GM19467 (cell line): ENCODE measurements at regions not wholly inside any gene's neighbourhood (a gene's known extent, or its start where the extent isn't known, plus 50 kb on each side); places are given as distances from the start of the nearest gene placed in this dataset.

Experiments
- ATAC-seq: cut with Tn5 transposase; IDR thresholded peaks from one replicate; pipeline ENCODE4 v1.9.1; 2021; ENCODE audit warnings: mild to moderate bottlenecking, moderate library complexity; ENCODE audit not compliant: unreplicated experiment

DNA sequence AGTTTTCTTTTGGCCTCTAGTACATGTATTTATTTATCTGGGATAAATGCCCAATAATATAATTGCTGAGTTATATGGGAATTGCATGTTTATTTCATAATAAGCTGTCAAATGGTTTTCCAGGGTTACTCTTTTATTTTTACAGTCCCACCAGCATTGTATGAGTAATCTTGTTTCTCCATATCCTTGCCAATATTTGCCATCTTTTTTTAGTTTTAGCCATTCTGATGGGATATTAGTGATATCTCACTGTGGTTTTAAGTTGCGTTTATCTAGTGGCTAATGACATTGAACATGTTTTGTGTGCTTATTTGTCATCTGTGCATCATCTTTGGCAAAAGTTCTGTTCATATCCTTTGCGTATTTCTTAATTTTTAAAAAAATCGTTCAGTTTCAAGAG, 372.8 kb upstream of the CCDC179 start:
- ATAC-seq, result no peak

GRCh38 chr11:23236826-23237555, 376.7 kb upstream of the CCDC179 start:
- ATAC-seq, result no peak

- no peak for ATAC-seq
Measured at GRCh38 chr11:23252426-23252825, 392.2 kb upstream of the CCDC179 start.

DNA sequence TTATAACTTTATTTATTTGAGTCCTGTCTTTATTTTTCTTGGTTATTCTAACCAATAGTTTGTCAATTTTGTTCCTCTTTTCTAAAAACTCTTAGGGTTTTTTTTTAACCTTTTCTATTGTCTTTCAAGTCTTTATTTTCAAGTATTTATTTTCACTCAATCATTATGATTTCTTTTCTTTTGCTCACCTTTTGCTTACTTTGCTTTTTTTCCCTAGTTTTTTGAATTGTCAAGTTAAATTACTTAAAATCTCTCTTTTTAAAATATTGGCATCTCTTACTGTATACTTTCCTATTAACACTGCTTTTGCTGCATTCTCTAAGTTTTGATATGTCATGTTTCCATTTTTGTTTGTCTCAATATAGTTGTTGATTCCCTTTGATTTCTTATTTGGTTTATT, 396.8 kb upstream of the CCDC179 start:
- no peak for ATAC-seq

DNA sequence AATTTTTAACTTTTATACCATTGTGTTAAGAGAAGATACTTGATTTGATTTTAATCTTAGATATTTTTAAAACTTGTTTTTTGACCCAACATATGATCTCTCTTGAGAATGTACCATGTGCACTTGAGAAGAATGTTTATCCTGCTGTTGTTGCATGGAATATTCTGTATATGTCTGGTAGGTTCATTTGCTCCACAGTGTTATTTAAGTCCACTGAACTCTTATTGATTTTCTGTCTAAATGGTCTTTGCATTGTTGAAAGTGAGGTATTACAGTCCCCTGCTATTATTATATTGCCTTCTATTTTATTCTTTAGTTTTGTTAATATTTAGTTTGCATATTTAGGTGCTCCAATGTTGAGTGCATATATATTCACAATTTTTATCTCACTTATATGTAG, 397.3 kb upstream of the CCDC179 start:
- no peak for ATAC-seq

DNA sequence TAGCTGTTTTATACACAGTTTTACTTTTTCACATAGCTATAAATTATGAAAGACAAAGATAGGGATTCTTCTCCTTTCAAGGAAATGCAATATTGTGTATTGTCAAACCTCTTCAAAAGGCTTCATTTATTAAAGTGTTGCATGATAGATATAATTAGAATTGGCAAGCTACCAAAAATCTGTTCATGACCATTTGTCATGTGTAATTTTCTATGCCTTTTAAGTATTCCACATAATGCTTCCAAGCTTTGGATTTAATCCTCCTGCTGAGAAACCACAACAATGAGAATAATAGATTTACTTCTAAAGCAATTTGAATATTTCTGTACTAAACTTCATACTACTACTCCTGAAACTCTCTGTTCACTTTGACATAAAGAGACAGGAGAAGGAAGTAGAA, 403.2 kb upstream of the CCDC179 start:
- no peak for ATAC-seq

DNA sequence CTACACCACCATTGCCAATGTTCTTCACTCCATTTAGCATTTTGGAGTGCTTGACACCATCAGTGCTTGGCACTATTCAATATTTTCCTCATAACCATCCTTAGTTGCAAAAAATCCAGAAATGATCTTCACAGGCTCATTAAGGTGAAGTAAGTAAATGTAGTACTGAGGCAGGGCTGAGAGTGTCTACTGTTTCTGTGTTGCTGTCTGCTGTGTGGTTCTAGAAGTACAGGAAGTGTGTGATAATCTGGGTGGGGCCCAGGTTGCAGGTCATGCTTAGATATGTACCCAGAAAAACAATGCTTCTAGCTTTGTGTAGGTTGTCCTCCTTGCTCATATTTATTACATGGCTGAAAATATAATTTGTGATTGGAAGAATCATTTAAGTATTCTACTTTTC, 411.8 kb upstream of the CCDC179 start:
- no peak for ATAC-seq

GRCh38 chr11:23278121-23278520, 417.8 kb upstream of the CCDC179 start:
- ATAC-seq, result no peak

GRCh38 chr11:23280088-23280487, 419.8 kb upstream of the CCDC179 start:
- no peak for ATAC-seq

- ATAC-seq, result no peak
Measured at GRCh38 chr11:23283666-23284065, 423.4 kb upstream of the CCDC179 start.

DNA sequence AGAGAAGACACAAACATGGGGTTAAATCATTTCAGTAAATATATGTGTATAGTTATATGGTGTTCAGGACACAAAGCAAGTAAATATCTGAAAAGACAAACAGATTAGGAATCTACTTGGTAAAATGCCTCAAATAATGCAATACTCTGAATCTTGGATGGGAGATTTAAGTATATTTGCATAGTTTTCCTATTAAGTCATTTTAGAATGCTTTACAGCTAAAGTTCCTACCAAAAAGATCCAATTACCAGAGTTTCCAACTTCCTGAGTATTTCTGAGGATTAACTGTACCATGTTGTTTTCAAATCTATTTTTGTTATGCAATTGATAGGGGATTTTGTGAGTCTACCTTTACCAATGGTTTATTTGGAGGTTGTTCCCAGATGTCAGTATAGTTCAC, 424.4 kb upstream of the CCDC179 start:
- no peak for ATAC-seq

- no peak for ATAC-seq
Measured at GRCh38 chr11:23288003-23288783, 427.9 kb upstream of the CCDC179 start.

DNA sequence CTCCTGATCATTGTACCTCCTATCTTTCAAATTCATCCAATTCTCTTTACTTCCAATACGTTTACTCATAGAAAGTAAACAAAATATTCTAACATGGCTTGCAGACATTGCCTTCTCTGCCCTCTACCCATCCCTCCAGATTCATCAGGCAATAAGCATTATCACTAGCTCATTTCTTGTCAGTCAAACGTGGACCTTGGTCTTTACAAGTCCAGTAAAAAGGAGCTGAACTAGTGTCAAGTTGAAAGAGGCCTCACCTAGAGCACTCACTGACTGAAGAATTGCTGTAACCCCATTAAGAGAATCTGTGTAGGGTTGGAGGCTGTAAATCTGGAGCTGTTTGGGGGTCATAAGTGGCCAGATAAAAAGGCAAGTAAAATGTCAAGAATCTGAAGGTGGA, 435.0 kb upstream of the CCDC179 start:
- ATAC-seq, result no peak

DNA sequence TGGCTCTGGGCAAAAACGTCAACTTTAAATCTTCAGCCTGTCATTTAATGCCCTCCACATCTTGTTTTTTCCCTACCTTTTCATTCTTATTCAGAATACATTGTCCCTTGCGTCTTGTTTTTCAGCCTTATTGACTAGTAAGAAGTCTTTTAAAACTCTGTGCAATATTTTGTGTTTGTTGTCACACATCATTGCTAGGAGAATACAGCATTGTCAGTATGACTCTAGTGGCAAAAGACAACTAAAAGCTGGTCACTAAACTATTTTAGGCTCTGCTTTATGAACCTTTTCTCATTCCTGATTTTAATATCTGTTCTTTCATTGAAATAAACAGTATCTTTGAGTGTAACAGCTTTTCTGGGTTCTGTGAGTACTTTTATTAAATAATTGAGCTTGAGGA, 447.8 kb upstream of the CCDC179 start:
- no peak for ATAC-seq

DNA sequence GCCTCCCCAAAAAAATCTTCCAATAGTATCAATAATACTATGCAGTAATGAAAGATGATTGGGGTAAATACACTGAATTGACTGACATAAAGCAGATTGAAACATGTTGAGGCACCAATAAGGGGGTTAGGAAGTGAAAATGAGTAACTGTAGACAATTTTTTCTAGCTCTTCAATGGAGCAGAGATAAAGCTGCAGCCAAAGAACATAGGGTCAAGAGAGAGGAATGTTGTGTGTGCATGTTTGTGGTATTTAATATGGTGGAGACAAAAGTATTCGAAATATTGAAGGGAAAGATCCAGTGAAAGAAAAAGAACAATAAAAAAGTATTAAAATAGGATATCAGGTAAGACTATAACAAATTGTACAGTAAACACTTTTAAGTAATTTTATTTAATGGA, 450.0 kb upstream of the CCDC179 start:
- no peak for ATAC-seq

DNA sequence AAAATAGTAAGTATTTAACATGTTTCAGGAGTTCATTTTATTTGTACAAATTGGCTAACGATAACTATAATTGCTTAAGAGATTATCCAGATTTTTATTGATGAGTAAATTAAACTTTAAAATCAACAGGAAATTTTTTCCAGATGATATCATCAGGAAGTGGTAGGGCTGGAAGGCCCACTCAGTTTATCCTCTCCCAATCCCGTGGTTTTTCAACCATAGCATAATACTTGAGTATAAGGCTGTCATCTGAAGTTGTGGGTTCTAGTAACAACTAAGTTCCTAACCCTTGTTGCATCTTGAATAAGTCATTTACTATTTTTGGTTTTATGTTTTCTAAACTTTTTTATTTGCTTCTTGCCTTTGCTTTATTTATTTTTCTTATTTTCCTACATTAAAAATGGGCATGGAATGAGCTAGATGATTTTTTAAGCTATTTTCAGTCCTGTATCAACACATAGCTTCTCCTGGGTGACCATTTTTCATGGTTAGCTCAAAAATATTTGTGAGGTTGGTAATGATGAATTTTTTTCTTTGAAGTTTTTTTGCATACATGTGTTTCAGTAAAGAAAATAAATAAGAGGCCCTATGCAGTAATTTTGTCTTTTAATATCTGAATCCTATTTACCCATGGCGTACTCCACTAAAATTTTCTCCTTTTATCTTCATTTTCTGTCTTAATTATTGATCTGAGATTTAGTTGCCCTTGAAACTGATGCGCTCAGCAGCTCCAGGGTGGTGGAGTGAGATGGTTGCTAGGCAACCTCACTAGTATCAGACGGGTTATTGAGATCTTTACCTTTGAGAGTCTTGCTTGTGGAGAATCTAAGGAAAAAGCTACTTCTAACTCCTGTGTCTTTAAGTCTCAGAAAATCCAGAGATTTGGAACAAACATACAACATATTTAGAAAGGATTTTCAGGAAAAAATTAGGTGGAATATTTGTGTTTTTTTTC, 452.0 kb upstream of the CCDC179 start:
- ATAC-seq, result no peak

GRCh38 chr11:23313001-23313400, 452.7 kb upstream of the CCDC179 start:
- no peak for ATAC-seq

DNA sequence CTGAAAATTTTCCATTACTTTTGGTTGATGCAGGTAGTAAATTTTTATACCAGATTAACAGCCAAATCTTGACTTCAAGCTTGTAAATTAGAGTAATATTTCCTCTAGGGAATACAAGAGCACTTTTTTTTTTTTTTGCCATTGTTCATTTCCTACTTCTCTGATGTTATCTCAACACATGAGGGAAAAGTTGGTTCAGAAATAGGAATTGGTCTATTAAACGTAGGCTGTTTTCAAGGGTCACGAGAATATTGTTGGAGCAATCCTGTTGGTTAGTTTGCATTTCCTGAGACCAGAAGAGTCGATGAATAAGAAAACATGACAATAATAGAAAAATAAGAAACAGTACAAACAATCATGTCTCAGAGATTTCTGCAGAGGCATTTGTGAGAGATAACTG, 453.9 kb upstream of the CCDC179 start:
- ATAC-seq, result no peak

GRCh38 chr11:23315286-23315685, 455.0 kb upstream of the CCDC179 start:
- ATAC-seq, result no peak

GRCh38 chr11:23317816-23318215, 457.5 kb upstream of the CCDC179 start:
- ATAC-seq, result no peak

DNA sequence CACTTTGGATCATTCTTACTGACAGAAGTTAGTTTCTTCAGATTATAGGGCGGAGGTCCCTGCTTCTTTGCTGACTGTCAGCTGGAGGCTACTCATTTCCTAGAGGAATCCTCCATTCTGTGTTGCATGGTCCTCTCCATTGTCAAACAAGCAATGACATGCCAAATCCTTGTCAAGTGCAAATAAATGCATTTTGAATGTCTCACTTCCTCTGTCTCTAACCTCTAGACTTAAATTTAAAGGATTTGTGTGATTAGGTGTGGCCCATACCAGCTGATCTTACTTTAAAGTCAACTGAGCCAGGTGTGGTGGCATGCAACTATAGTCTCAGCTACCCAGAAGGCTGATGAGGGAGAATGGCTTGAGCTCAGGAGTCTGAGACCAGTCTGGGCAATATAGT, 458.4 kb upstream of the CCDC179 start:
- ATAC-seq, result no peak
